HCT116 (cell line): ENCODE measurements at regions not wholly inside any gene's neighbourhood (a gene's known extent, or its start where the extent isn't known, plus 50 kb on each side); places are given as distances from the start of the nearest gene placed in this dataset.

Experiments
- ATAC-seq: fragments of 200-7000 bp; cut with Tn5 transposase; 2 replicates; pipeline ENCODE4 v1.9.1; 2020; ENCODE audit warnings: mild to moderate bottlenecking, moderate library complexity
- BruUV-seq: library from RNA; stranded (reverse); fragments of 400-500 nt; replicated peaks from 2 replicates; lab custom pipeline; 2021; lab: Mats Ljungman, UMichigan
- CTCF ChIA-PET: fragments of 300-600 bp; sonication (Branson Sonifier 250); formaldehyde crosslinking; loops from one replicate; lab custom pipeline; 2021; ENCODE audit warnings: antibody characterized with exemption; lab: Charles Lee
- POLR2A ChIA-PET: fragments of 300-600, 350-600 bp; sonication (Branson Sonifier 250); formaldehyde crosslinking; loops from one replicate; lab custom pipeline; 2021; ENCODE audit warnings: antibody characterized with exemption; lab: Charles Lee
- RAD21 ChIA-PET, 2 experiments: fragments of 300-600 bp; sonication (Branson Sonifier 250); formaldehyde crosslinking; loops; one replicate each; lab custom pipeline; 2023; ENCODE audit warnings: low total read pairs in 2 of 2; ENCODE audit not compliant: uncharacterized antibody in 2 of 2, unreplicated experiment in 2 of 2, low non-redundant PET in 1 of 2; lab: Charles Lee
- DNase-seq: peaks from one replicate; pipeline ENCODE4 v3.0.0-alpha.2; 2010; ENCODE audit warnings: low read depth, low spot score
- H2AFZ ChIP-seq: fragments of 200-600 bp; shearing (Covaris generic), sonication (generic); 2 replicates; pipeline ENCODE4 v1.6.1; 2017; ENCODE audit warnings: low read depth, mixed run types, mixed read lengths, antibody characterized with exemption, low read length; ENCODE audit not compliant: poor library complexity, severe bottlenecking
- H3K27ac ChIP-seq: 2 replicates; pipeline ENCODE4 v1.5.1; 2012; ENCODE audit warnings: low read depth, low read length
- H3K27me3 ChIP-seq: fragments of 200-600 bp; sonication (generic); 2 replicates; pipeline ENCODE4 v1.6.1; 2016; ENCODE audit warnings: mixed run types, low read length, mixed read lengths; ENCODE audit not compliant: insufficient read depth
- H3K36me3 ChIP-seq, 2 experiments: fragments of 200-500 bp in 1 of 2; fragments of 200-600 bp in 1 of 2; sonication (Bioruptor generic) in 1 of 2; sonication (generic) in 1 of 2; 2 replicates each; pipeline versions ENCODE4 v1.5.1 to v1.6.1; 2014 to 2016; ENCODE audit warnings: low read length in 2 of 2, inconsistent platforms in 1 of 2, mixed read lengths in 1 of 2, mixed run types in 1 of 2; ENCODE audit not compliant: insufficient read depth in 2 of 2, control insufficient read depth in 1 of 2
- H3K4me1 ChIP-seq, 2 experiments: fragments of 200-600 bp in 1 of 2; sonication (generic) in 1 of 2; 2 replicates each; pipeline versions ENCODE4 v1.5.1 to v1.6.1; 2012 to 2017; ENCODE audit warnings: low read length in 2 of 2, inconsistent platforms in 1 of 2, mild to moderate bottlenecking in 1 of 2, mixed read lengths in 1 of 2, mixed run types in 1 of 2, moderate library complexity in 1 of 2; ENCODE audit not compliant: insufficient read depth in 2 of 2, control insufficient read depth in 1 of 2
- H3K4me2 ChIP-seq: fragments of 200-600 bp; sonication (generic); 2 replicates; pipeline ENCODE4 v1.6.1; 2017; ENCODE audit warnings: mixed run types, low read length, mixed read lengths
- H3K4me3 ChIP-seq, 2 experiments: fragments of 200-600 bp in 1 of 2; sonication (generic) in 1 of 2; replicated peaks in 1 of 2; 2 replicates each; pipeline ENCODE4 v1.5.1; 2011 to 2016; ENCODE audit warnings: low read length in 2 of 2, control low read depth in 1 of 2, low read depth in 1 of 2, mild to moderate bottlenecking in 1 of 2, mixed read lengths in 1 of 2, mixed run types in 1 of 2
- H3K79me2 ChIP-seq: fragments of 200-600 bp; sonication (generic); 2 replicates; pipeline ENCODE4 v1.6.1; 2017; ENCODE audit warnings: mild to moderate bottlenecking, mixed run types, low read length, moderate library complexity, mixed read lengths; ENCODE audit not compliant: insufficient read depth
- H3K9ac ChIP-seq: fragments of 200-600 bp; sonication (generic); 2 replicates; pipeline ENCODE4 v1.6.1; 2016; ENCODE audit warnings: low read length, mixed read lengths
- H3K9me2 ChIP-seq: fragments of 200-600 bp; sonication (generic), shearing (Covaris generic); 2 replicates; pipeline ENCODE4 v1.6.1; 2017; ENCODE audit warnings: mixed run types, mild to moderate bottlenecking, moderate library complexity; ENCODE audit not compliant: insufficient read depth
- H3K9me3 ChIP-seq, 2 experiments: fragments of 200-500 bp in 1 of 2; fragments of 200-600 bp in 1 of 2; sonication (Bioruptor generic) in 1 of 2; sonication (generic) in 1 of 2; 2 replicates each; pipeline ENCODE4 v1.6.1; 2014 to 2017; ENCODE audit warnings: low read length in 2 of 2, mixed read lengths in 2 of 2, inconsistent platforms in 1 of 2, low read depth in 1 of 2, mild to moderate bottlenecking in 1 of 2, mixed run types in 1 of 2, moderate library complexity in 1 of 2; ENCODE audit not compliant: control insufficient read depth in 1 of 2, insufficient read depth in 1 of 2
- H4K20me1 ChIP-seq: fragments of 200-600 bp; sonication (generic), shearing (Covaris generic); 2 replicates; pipeline ENCODE4 v1.6.1; 2017; ENCODE audit warnings: mixed run types, mild to moderate bottlenecking, moderate library complexity; ENCODE audit not compliant: insufficient read depth
- ELF1 ChIP-seq: IDR thresholded peaks from 2 replicates; pipeline ENCODE4 v1.6.1; 2012; ENCODE audit warnings: low read depth, borderline replicate concordance
- FOSL1 ChIP-seq: IDR thresholded peaks from 2 replicates; pipeline ENCODE4 v1.6.1; 2012; ENCODE audit warnings: low read depth
- RAD21 ChIP-seq: IDR thresholded peaks from 2 replicates; pipeline ENCODE4 v1.6.1; 2012; ENCODE audit warnings: low read depth, mild to moderate bottlenecking
- intact Hi-C: fragments of 100-400 bp; cut with micrococcal nuclease; formaldehyde crosslinking; loops from 2 replicates; pipeline ENCODE4 v1.10.0; 2022
- TF ChIP-seq, protein P1 (sequence below): IDR thresholded peaks from 2 replicates; pipeline ENCODE4 v1.6.1; 2012

DNA sequence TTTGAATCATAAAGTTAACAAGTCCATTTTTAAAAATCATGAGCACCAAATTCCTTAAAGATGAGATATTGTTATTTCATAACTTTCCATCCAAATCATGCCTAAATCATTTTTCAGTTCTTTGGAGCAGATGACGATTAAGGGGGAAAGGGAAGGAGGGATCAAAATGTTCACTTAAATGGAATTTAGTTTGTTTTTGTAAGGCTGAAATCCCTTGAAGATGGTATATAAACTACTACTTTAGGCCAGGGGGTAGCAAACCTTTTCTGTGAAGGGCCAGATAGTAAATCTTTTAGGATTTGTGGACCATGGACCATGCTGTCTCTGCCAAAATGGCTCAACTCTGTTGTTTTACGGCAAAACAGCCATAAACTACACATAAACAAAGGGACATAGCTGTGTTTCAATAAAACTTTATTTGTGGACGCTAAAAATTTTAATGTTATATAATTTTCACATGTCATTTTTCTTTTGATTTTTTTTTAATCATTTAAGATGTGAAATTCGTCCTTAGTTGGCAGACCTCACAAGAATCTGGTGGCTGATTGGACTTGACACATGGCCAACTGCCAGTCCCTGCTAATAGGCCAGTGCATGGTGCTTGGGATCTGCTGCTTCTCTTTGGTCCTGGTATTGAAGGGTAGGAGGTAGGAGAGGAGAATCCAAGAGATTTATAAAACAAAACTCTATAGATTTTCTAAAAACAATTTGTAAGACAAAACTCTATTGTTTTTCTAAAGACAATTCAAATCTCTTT, 52.0 kb upstream of the RTN4 start:
- H3K4me2 ChIP-seq = no peak overlapping the region

DNA sequence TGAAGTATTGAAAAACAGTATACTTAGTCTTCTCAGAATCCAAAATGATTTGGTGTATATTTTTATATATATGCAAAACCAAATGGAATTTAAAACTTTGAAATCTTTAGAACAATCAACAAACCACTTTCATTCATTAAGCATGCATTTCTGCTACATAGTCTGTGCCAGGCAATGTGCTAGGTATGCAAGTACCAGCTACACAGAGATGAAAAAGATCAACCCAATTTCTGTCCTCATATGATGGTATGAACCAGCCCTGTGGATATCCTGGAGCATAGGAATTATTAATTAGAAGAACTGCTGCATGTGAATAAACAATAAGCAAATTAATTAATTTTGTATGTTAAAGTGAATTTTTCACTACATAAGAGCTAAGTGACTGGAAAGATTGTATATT, 51.2 kb upstream of the RTN4 start:
- POLR2A ChIA-PET = interaction anchor here (1.1 to 2.1 kb wide), 2 partner anchors 14 to 51 kb away, joined by 3 to 6 read pairs; partner anchors contain the start of gene RTN4
- no peak for DNase-seq
- Histone ChIP-seq H3K9me2 (no peaks in the 10 kb centered on the region), H3K27ac (no peak overlapping the region), H3K4me3 (no peak overlapping the region), H3K9ac (no peak overlapping the region), H3K9me3 (no peaks in the 10 kb centered on the region), H2AFZ (no peak overlapping the region), H3K4me2 (no peak overlapping the region), H3K36me3 (no peaks in the 10 kb centered on the region), H3K4me1 (peaks cover 9% of the 10 kb centered on the region in 2 experiments; a peak in 3 of 4 replicates), H3K79me2 (no peaks in the 10 kb centered on the region), H4K20me1 (no peaks in the 10 kb centered on the region), H3K27me3 (no peaks in the 10 kb centered on the region)
- ATAC-seq = no peak
- CTCF ChIA-PET = no interaction called here
- RAD21 ChIA-PET = no interaction called here
- intact Hi-C loops = no loop called here
- TF ChIP-seq FOSL1 = no peak
- TF ChIP-seq, protein P1, sequence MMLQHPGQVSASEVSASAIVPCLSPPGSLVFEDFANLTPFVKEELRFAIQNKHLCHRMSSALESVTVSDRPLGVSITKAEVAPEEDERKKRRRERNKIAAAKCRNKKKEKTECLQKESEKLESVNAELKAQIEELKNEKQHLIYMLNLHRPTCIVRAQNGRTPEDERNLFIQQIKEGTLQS = no peak
- no TSS peak for BruUV-seq

More for the DNA sequence above, 52.0 kb upstream of the RTN4 start:
- Histone ChIP-seq H2AFZ (no peak overlapping the region), H3K4me3 (no peak overlapping the region), H3K9me3 (no peaks in the 10 kb centered on the region), H3K27me3 (no peaks in the 10 kb centered on the region), H3K79me2 (no peaks in the 10 kb centered on the region), H3K27ac (no peak overlapping the region), H3K4me1 (peaks cover 6 to 9% of the 10 kb centered on the region in 2 experiments; a peak in 3 of 4 replicates), H3K36me3 (no peaks in the 10 kb centered on the region), H4K20me1 (no peaks in the 10 kb centered on the region), H3K9me2 (no peaks in the 10 kb centered on the region), H3K9ac (no peak overlapping the region)
- ChIA-PET POLR2A (interaction anchor here (0.7 to 2.1 kb wide), 3 partner anchors 13 to 34 kb away, joined by 3 to 6 read pairs (median 4); no protein-coding TSS in a partner anchor), RAD21 (no interaction called here), CTCF (no interaction called here)
- ATAC-seq (no peak), DNase-seq (no peak)
- intact Hi-C loops = no loop called here
- TF ChIP-seq ELF1 = no peak
- no peak for TF ChIP-seq RAD21
- no TSS peak for BruUV-seq
